NCI-H526 (cell line): ENCODE measurements at regions not wholly inside any gene's neighbourhood (a gene's known extent, or its start where the extent isn't known, plus 50 kb on each side); places are given as distances from the start of the nearest gene placed in this dataset.

Experiments
- DNase-seq, 2 experiments: peaks; one replicate each; lab custom pipeline; 2025; lab: John Stamatoyannopoulos, UW

DNA sequence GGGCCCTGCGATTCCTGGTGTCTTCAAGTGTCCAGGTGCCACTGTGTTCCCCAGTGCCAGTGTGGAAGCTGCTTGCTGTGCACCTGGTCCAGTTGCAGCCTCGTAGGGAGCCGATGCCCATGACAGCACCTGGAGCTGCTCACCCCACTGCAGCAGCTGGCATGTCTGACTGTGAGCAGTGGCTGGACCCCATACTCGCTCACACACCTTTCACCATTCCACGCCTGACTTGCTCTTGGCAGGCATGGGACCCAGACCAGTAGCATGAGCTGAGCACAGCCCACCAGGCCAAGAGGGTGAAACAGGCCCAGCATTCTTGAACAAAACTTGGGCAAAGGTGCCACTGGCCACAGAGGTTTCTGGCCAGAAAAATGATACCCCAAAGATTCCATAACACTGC, 124.5 kb upstream of the THY1 start:
- DNase-seq, result no peak

DNA sequence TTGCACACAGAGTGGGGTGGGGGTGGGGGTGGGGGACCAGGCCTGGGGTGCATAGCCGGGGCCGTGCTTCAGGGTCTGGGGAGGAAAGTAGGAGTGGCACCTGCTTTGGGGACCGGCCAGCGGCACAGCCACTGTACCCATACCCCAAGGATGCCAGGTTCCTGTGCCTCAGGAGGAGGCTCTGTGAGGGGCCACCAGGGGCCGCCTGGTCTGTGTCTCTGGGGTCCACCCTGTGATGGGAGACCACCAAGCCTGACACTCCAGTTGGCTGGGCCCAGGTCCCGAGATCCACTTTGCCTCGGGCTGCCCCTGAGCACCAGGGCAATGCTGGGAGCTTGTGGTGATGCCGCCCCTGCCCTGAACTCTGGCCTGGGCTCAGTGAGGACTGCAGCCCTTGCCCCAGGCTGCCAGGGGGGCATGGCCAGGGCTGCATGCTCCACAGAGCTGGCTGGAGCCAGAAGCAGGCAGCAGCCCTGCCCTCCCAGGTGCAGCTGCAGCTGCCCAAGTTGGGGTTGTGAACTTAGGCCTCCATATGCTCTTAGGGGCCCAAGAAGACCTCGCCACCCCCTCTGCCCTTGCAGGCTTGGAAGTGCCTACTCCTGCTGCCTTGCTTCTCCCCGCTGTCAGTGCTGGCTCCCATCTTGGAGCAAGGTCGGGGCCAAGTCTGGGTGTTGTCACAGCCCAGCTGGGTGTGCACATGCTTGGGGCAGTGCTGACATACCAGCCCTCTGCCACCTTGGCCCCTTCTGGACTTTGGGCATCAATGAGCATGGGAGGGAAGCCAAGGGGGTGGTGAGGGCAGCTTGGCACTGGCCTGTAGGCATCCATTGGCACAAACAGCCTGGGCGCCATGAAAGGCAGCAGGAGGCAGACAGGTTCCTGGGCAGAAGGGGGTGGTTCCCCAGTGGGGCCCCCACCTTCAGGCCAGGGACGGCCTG, 123.3 kb upstream of the THY1 start:
- no peak for DNase-seq

- DNase-seq, result no peak
Measured at GRCh38 chr11:119540370-119541125, 117.6 kb upstream of the THY1 start.

DNA sequence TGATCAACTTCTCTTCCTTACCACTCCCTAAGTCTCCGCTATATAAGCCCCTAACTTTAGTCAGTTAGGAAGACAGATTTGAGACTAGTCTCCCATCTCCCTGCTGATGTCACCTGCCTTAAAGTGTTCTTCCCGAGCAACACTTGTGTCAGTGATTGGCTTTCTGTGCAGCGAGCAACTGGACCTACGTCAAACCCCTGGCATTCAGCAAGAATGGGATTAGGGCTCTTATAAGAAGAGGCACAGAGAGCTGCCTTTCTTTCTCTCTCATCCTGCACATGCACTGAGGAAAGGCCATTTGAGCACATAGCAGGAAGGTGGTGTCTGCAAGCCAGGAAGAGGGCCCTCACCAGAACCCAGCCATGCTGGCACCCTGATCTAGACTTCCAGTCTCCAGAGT, 116.6 kb upstream of the THY1 start:
- DNase-seq, result no peak

DNA sequence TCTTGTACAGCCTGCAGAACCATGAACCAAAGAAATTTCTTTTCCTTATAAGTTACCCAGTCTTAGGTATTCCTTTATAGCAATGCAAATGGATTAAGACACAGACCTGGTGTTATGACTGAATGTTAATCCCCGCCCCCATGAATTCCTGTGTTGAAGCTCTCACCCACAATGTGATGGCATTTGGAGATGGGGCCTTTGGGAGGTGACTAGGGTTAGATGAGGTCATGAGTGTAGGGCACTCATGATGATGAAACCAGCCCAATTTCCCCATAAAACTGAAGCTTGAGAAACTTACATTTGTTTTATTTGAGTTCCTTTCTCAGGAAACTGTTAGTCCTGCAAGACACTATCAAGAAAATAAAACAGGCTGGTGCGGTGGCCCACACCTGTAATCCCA, 115.8 kb upstream of the THY1 start:
- DNase-seq, result no peak

DNA sequence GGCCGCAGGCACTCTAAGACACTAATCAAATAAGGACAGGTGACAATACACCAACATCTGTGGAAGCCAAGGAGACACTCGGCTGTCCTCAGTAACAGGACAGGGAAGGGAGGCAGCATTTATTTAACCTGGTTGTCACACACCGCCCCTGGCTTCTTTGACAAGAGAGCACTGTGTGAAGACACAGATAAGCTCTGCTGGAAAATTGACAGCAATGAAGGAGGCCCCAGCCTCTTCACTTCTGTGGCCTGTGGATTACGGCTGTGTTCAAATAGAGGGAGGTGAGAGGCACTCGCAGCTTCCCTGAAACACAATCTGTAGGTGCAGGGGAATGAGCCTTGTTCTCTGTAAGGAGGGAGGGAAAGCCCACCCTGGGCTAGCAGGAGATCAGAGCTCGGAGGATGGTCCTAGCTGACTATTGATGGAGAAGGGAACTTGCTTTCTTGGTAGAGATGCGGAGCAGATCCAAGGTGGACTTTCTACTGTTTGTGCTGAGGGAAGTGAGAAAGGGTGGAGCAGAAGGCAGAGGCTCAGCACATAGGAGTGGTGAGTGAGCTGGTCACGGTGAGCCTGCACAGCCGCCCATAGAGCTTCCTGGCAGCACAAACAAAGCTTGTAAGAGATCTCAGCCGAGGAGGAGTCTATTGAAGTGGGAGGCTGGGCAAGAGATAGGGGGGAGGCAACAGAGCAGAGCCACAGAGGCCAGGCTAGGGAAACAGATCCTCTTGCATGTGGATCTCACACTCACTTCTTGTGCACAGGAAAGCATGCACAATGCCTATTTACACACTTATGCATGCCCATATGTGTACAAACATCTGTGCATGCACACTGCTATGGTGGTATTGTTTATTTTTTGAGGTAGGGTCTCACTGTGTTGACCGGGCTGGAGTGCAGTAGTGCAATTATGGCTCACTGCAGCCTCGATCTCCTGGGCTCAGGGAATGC, 114.6 kb upstream of the THY1 start:
- DNase-seq, result no peak

DNA sequence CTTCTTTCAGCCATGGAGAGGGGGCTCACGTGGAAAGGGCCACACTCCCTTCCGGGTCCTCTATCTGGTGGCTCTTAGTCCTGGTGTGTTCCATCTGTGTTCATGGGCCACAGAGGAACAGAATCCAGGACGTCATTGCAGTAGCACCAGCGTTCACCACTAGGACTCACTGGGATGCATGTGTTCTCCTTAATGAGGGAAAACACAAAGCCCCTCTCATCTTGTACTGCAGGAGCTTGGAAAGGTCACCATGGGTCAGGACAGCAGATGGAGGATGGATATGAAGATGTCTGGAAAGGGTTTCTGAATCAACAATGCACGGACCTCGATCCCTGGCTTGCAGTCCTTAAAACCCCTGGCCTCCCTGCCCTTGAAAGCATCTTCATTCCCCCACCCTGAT, 113.8 kb upstream of the THY1 start:
- no peak for DNase-seq

DNA sequence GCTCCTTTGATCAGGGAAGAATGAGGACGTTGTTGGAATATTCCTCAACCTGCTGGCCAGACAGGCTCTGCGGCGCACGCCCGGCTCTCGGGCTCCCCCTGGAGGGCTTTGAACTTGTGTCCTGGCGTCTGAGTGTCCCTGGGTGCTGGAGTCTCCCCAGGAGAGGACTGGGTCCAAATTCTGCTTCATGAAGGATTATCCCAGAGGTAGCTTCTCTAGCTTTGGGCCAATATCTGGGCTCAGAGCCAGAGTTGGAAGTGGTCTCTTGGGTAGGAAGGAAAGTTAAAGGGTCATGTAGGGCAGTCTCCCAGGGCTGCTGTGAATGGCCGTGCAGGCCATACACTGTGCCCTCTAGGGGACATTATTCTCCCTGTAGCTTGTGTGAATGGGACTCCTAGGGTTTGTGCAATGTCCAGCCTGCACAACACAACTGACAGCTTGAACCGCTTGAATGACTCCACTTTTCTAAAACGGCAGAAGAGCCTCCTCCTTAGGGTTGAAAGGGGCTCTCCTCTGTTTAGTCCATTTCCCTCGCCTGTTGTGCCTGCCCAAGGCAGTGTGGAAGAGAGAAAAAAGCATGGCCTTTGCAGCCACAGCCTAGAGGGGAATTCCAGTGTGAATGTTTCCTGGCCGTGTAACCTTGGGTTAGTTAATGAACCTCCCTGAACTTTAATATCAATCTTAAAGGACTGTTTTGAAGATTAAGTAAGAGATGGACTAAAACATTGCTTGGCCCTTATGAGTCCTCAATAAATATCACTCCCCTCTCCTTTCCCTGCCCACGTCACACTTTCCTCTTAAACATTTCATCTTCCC, 111.2 kb upstream of the THY1 start:
- DNase-seq, result peak; percentile 81 to 96

DNA sequence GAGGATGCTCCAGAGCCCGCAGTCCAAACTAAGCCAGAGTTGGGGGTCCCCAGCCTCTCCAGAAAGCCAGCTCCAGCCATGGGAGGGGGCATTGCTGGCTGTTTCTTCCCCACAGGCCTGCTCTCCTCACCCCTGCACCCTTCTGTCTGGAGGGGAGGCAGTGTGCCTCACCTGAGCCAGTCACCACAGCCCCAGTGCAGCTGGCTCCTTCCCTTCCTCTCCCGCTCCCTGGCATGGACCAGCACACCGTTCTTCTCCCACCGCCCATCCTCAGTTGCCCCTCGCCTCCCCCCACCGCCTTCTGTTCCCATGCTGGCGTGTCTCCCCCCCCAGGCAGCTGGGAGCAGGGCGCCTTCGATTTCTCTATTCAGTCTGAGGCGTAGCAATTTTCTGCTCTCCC, 110.5 kb upstream of the THY1 start:
- no peak for DNase-seq

DNA sequence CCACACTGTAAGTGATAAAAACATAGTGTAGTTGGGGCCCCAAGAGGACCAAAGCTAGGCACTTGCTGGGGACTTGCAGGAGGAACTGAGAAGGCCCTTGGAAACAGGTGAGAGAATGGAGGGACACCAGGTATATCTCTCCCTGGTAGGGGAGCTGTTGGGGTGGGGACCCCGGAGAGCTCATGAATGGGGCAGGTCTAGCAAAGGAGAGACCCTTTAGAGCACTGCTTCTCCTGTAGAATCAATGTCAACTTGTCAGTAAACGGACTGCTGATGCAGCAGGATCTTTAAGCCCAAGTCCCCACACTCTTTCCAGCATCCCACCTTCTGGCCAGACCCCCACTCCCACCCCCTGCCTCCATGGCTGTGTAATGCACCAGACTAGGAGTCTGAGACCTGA, 109.6 kb upstream of the THY1 start:
- no peak for DNase-seq

DNA sequence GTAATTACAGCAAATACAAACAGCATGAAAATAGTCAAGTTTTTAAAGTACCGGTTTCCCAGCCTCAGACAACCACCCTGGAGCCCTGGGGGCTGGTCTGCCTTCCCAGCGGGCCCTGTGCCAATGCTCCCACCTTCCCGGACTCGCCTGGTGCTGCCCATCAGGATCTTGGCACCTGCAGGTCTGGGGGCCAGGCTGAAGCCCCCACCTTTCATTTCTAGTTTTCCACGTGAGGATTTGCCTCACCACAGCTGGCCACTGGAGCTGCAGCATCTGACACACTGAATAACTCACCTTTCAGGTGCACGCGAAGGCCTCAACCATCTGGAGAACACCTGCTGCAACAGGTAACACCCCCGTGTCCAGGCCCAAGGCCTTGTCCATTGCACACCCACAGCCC, 108.7 kb upstream of the THY1 start:
- DNase-seq, result no peak

DNA sequence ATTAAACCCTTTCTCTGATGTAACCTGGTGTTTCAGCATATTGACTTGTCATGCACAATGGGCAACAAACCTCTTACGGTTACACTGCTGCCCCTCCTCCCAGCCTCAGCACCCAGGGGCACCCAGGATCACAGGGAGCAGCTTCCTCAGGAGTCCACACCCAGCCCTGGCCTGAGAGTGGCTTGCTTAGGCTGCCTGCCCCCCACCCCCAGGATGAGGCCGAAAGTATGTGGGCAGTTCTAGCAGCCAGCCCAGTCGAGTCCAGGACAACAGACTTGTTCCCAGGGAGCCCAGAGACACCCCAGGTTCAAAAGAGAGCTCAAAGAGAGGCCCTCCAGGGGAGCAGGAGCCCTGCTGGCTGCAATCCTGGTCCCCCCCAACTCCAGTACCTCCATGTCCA, 108.1 kb upstream of the THY1 start:
- DNase-seq, result no peak

DNA sequence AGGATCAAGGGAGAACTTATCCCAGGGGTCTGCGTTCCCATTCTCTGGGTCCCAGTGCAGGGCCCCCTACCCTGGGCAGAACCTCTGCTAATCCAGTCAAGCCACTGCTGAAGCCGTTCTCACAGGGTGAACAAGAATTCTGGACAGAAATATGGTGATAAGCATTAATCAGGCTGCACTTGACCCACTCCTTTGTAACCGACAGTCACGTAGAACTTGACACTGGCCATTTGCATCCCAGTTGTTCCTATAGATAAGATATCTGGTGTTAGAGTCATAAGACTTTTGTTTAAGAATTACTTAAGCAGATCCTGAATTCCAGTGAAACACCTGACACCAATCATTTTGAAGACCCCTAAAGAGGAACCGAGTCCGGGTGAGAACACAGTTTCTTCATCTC, 107.5 kb upstream of the THY1 start:
- no peak for DNase-seq

- DNase-seq, result no peak
Measured at GRCh38 chr11:119529936-119530335, 107.0 kb upstream of the THY1 start.

DNA sequence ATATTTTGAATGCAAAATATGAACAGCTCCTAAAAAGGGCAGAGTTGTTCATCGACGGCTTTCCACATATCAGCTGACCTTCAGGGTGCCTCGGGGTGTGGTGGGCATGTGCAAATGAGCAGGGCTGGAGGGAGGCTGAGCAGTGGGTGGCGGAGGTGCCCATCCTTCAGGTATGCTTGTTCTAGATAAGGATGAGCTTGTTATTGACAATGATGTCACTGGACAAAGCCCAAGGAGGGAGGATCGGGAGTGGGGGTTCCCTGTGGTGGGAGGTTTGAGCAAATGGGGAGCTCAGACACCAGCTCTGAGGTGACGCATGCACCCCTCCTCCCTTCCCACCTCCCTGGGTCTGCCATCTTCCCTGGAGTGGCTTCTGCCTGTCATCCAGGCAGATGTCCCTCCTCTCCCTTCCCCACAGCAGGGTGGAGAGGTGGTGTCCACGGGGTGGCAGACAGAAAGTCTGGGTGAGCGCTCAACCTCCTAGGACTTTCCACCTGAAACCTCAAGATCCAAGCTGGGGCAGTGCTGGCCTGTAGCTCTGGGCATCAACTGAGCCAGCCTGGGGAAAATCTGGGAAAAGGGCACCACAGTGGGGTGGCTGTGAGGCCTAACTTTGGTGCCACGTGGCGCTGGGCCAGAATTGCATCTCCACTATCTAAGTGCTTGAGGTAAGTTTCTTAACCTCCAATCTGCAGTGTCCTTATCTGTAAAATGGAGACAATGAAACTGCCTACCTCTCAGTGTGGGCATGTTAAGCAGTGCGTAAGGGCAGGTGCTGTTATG, 106.3 kb upstream of the THY1 start:
- DNase-seq, result no peak

GRCh38 chr11:119525867-119526196, 102.9 kb upstream of the THY1 start:
- no peak for DNase-seq

DNA sequence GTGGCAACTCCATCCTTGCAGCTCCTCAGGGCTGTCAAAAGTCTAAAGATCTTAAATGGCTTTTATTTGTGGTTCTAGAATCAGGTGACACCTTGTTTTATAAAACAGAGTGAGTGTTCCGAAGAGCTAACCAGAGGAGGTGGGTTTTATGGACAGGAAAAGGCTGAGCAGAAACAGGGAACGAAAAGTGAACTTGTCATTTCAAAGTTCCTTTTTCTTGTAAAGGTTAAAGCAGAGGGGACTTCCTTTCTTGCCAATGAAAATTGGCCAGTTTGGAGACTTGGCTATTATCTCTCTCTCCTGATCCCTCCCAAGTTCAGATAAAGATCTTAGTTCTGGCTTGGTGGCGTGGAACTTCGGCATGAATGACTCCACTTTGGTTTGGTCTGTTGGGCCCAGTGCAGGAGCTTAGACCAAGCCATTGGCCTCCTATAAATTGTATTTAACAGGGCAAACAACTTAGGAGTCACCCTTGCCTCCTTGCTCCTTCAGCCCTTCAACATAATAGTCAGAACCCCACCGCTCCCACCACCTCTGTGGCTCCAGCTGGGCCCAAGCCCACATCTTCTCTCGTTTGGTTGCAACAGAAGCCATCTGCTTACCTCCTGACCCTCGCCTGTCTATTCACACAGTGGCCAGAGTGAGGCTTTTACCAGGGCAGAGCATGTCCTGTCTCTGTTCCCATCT, 102.4 kb upstream of the THY1 start:
- no peak for DNase-seq

- peak; percentile 83 to 88 for DNase-seq
Measured at GRCh38 chr11:119523539-119524157, 100.7 kb upstream of the THY1 start.

GRCh38 chr11:119522609-119523008, 99.6 kb upstream of the THY1 start:
- no peak for DNase-seq

DNA sequence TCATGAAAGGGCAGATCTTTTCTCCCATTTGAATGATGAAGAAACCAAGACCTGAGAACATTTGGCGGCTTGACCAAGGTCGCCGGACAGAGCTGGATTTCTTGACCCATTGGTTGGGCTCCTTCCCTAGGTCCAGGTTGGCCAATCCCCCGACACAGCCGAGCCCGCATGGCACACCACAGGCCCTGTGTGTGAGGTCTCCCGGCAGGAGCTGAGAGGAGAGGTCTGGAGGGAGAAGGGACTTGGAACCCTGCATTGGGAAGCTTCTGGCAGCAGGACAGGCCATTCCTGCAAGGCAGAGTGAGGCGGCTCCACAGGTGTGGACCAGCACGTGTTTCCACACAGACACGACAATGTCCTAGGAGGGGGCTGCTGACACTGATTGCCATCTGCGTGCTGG, 98.6 kb upstream of the THY1 start:
- no peak for DNase-seq
